ENCODE measurements at regions not wholly inside any gene's neighbourhood (a gene's known extent, or its start where the extent isn't known, plus 50 kb on each side); places are given as distances from the start of the nearest gene placed in this dataset.

DNA sequence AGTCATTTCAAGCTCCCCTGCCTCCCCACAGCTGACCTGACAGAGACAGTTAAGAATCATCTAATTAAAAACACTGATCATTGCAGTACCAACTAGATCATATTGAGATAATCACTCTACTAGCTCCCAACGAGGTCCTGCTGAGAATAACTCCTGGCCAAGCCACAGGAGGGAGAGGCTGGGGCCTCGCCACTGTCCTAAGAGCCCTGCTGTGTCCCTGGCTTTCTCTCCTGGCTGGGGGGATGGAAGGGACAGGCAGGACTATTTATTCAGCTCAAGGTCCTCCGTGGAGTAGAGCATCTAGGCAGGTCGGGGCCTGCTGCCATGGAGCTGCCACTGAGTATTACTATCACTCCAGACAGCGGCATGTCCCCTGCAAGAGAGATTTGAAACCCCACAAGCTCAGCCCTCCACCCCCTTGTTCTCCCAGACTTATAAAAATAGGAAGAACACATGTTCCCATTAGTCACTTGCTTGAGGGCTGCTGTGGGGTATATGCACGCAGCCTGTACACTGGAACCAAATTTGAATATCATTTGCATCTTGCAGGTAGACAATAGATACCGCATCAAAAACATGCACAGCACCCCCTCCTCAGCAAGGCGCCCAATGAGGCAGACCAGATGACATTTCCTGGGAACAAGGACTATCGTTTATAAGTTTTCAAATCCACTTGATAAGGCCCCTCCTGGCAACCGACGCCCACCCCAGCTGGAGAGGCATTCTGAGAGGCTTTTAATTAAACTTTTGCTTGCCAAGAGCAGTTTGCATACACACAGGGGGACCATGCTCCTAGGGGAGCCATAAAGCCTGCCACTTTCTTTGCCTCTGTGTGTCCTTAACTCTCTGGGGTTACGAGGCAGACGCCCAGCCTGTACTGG is 385.2 kb upstream of the ZFHX3 start:
- no peak for TF ChIP-seq EZH2 (IDR thresholded peaks at IDR 0.05; ENCODE audit: low read length, missing control alignments)
- TF ChIP-seq, protein P1, sequence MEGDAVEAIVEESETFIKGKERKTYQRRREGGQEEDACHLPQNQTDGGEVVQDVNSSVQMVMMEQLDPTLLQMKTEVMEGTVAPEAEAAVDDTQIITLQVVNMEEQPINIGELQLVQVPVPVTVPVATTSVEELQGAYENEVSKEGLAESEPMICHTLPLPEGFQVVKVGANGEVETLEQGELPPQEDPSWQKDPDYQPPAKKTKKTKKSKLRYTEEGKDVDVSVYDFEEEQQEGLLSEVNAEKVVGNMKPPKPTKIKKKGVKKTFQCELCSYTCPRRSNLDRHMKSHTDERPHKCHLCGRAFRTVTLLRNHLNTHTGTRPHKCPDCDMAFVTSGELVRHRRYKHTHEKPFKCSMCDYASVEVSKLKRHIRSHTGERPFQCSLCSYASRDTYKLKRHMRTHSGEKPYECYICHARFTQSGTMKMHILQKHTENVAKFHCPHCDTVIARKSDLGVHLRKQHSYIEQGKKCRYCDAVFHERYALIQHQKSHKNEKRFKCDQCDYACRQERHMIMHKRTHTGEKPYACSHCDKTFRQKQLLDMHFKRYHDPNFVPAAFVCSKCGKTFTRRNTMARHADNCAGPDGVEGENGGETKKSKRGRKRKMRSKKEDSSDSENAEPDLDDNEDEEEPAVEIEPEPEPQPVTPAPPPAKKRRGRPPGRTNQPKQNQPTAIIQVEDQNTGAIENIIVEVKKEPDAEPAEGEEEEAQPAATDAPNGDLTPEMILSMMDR (conservative IDR thresholded peaks at IDR 0.05 in 1 of 2, IDR thresholded peaks at IDR 0.05 in 1 of 2; ENCODE audit: low read depth in 1 of 2, low read length in 2 of 2), result no peak
- Histone ChIP-seq H3K27ac (ENCODE audit: insufficient read depth, low read length) (no peak overlapping the region), H3K9me3 (ENCODE audit: control insufficient read depth, insufficient read depth, low read depth, low read length) (no peaks in the 10 kb centered on the region), H3K36me3 (ENCODE audit: control insufficient read depth, insufficient read depth, low read length) (no peaks in the 10 kb centered on the region), H4K20me1 (ENCODE audit: control insufficient read depth, extremely low read depth, insufficient read depth, low read length) (no peaks in the 10 kb centered on the region), H3K9ac (ENCODE audit: insufficient read depth, low read length) (no peak overlapping the region), H3K4me3 (replicated peaks in 1 of 4; ENCODE audit: control extremely low read depth in 1 of 4, insufficient read depth in 1 of 4, low read depth in 3 of 4, low read length in 4 of 4) (no peak overlapping the region), H3K4me2 (ENCODE audit: extremely low read depth, insufficient read depth, low read length) (no peak overlapping the region), H3K79me2 (ENCODE audit: control insufficient read depth, insufficient read depth, low read length) (no peaks in the 10 kb centered on the region), H3K4me1 (ENCODE audit: control insufficient read depth, extremely low read depth, insufficient read depth, low read length) (no peaks in the 10 kb centered on the region), H3K27me3 (ENCODE audit: control insufficient read depth, insufficient read depth, low read length) (no peaks in the 10 kb centered on the region), H2AFZ (ENCODE audit: low read length) (no peak overlapping the region)
- DNase-seq (ENCODE audit: low read depth in 2 of 2), result no peak

DNA sequence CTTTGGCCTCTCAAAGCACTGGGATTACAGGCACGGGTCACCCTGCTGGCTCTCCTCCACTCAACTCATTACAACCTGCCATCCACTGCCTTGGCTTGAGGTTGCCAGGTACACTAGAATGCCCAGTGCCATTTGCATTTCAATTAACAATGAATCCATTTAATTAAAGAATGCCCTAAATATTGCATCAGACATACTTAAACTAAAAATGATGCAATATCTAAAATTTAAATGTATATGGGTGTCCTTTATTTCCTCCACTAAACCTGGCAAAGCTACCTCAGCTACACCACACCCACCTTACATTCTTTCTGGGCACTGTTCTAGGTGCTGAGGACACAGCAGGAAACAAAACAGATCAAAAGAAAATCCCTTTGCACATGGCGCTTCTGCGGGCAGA is 382.2 kb upstream of the ZFHX3 start:
- Histone ChIP-seq H4K20me1 (ENCODE audit: control insufficient read depth, extremely low read depth, insufficient read depth, low read length) (no peaks in the 10 kb centered on the region), H3K9me3 (ENCODE audit: control insufficient read depth, insufficient read depth, low read depth, low read length) (no peaks in the 10 kb centered on the region), H3K27ac (ENCODE audit: insufficient read depth, low read length) (no peak overlapping the region), H3K27me3 (ENCODE audit: control insufficient read depth, insufficient read depth, low read length) (no peaks in the 10 kb centered on the region), H2AFZ (ENCODE audit: low read length) (no peak overlapping the region), H3K4me2 (ENCODE audit: extremely low read depth, insufficient read depth, low read length) (no peak overlapping the region), H3K4me3 (replicated peaks in 1 of 4; ENCODE audit: control extremely low read depth in 1 of 4, insufficient read depth in 1 of 4, low read depth in 3 of 4, low read length in 4 of 4) (no peak overlapping the region), H3K36me3 (ENCODE audit: control insufficient read depth, insufficient read depth, low read length) (no peaks in the 10 kb centered on the region), H3K4me1 (ENCODE audit: control insufficient read depth, extremely low read depth, insufficient read depth, low read length) (no peaks in the 10 kb centered on the region), H3K79me2 (ENCODE audit: control insufficient read depth, insufficient read depth, low read length) (no peaks in the 10 kb centered on the region), H3K9ac (ENCODE audit: insufficient read depth, low read length) (no peak overlapping the region)
- no peak for TF ChIP-seq EZH2 (IDR thresholded peaks at IDR 0.05; ENCODE audit: low read length, missing control alignments)
- TF ChIP-seq, protein P1 (conservative IDR thresholded peaks at IDR 0.05 in 1 of 2, IDR thresholded peaks at IDR 0.05 in 1 of 2; ENCODE audit: low read depth in 1 of 2, low read length in 2 of 2), result no peak
- no peak for DNase-seq (ENCODE audit: low read depth in 2 of 2)

DNA sequence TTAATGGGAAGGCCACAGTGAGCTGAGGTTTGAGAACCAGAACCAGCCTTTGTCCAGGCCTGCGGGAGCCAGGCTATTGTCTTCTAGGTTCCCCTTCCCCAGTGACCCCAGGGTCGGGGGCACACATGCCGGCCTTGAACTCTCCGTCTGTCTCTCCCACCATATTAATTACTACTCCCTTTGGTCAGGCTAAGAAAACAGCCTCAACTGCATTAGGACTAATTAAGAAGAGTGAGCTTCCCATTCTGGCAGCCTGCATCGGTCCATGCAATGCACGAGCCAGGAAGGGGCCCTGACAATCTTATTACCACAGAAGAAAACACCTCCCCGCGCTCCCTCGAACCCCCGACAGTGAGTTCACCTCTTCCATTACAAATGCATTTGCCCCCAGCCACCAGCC is 380.2 kb upstream of the ZFHX3 start:
- DNase-seq (ENCODE audit: low read depth in 2 of 2), result no peak
- Histone ChIP-seq H3K27me3 (ENCODE audit: control insufficient read depth, insufficient read depth, low read length) (no peaks in the 10 kb centered on the region), H3K9me3 (ENCODE audit: control insufficient read depth, insufficient read depth, low read depth, low read length) (no peaks in the 10 kb centered on the region), H2AFZ (ENCODE audit: low read length) (no peak overlapping the region), H4K20me1 (ENCODE audit: control insufficient read depth, extremely low read depth, insufficient read depth, low read length) (no peaks in the 10 kb centered on the region), H3K4me1 (ENCODE audit: control insufficient read depth, extremely low read depth, insufficient read depth, low read length) (no peaks in the 10 kb centered on the region), H3K9ac (ENCODE audit: insufficient read depth, low read length) (no peak overlapping the region), H3K27ac (ENCODE audit: insufficient read depth, low read length) (no peak overlapping the region), H3K79me2 (ENCODE audit: control insufficient read depth, insufficient read depth, low read length) (no peaks in the 10 kb centered on the region), H3K4me2 (ENCODE audit: extremely low read depth, insufficient read depth, low read length) (no peak overlapping the region), H3K4me3 (replicated peaks in 1 of 4; ENCODE audit: control extremely low read depth in 1 of 4, insufficient read depth in 1 of 4, low read depth in 3 of 4, low read length in 4 of 4) (no peak overlapping the region), H3K36me3 (ENCODE audit: control insufficient read depth, insufficient read depth, low read length) (no peaks in the 10 kb centered on the region)
- no peak for TF ChIP-seq EZH2 (IDR thresholded peaks at IDR 0.05; ENCODE audit: low read length, missing control alignments)
- TF ChIP-seq, protein P1 (conservative IDR thresholded peaks at IDR 0.05 in 1 of 2, IDR thresholded peaks at IDR 0.05 in 1 of 2; ENCODE audit: low read depth in 1 of 2, low read length in 2 of 2), result no peak

All from fibroblast of lung (primary cell).